ENCODE measurements at regions not wholly inside any gene's neighbourhood (a gene's known extent, or its start where the extent isn't known, plus 50 kb on each side); places are given as distances from the start of the nearest gene placed in this dataset.

GRCh38 chr15:91561371-91562100 lies 292.0 kb upstream of the SLCO3A1 start:
- Histone ChIP-seq H3K4me3 (ENCODE audit: low read length) (no peak overlapping the region), H3K4me1 (ENCODE audit: control insufficient read depth, insufficient read depth, low read length) (no peaks in the 10 kb centered on the region), H3K9me3 (ENCODE audit: control insufficient read depth, low read length) (no peaks in the 10 kb centered on the region), H3K36me3 (ENCODE audit: control insufficient read depth, insufficient read depth, low read length) (no peaks in the 10 kb centered on the region), H3K9ac (ENCODE audit: extremely low read depth, low read length, poor library complexity, severe bottlenecking) (no peak overlapping the region), H3K27ac (ENCODE audit: low read depth, low read length) (no peak overlapping the region), H3K27me3 (ENCODE audit: control insufficient read depth, insufficient read depth, low read length, poor library complexity, severe bottlenecking) (no peaks in the 10 kb centered on the region)
- Mint-ChIP-seq H3K9me3 (no peaks in the 10 kb centered on the region), H3K4me3 (no peak overlapping the region), H3K27me3 (ENCODE audit: insufficient read depth) (no peaks in the 10 kb centered on the region), H3K4me1 (peaks cover 2% of the 10 kb centered on the region), H3K27ac (no peak overlapping the region), H3K36me3 (ENCODE audit: low read depth) (no peaks in the 10 kb centered on the region)
- no peak for TF ChIP-seq CTCF (conservative IDR thresholded peaks at IDR 0.05)
- no peak for DNase-seq
- 88 to 92% methylated on average over 11 of the region's 11 CpGs for WGBS, 2 experiments (ENCODE audit: insufficient coverage in 1 of 2, insufficient read length in 1 of 2)

GRCh38 chr15:91562698-91563097 lies 290.8 kb upstream of the SLCO3A1 start:
- Mint-ChIP-seq H3K4me1 (peaks cover 6% of the 10 kb centered on the region), H3K4me3 (no peak overlapping the region), H3K9me3 (no peaks in the 10 kb centered on the region), H3K36me3 (ENCODE audit: low read depth) (no peaks in the 10 kb centered on the region), H3K27me3 (ENCODE audit: insufficient read depth) (no peaks in the 10 kb centered on the region), H3K27ac (no peak overlapping the region)
- no peak for TF ChIP-seq CTCF (conservative IDR thresholded peaks at IDR 0.05)
- Histone ChIP-seq H3K9me3 (ENCODE audit: control insufficient read depth, low read length) (no peaks in the 10 kb centered on the region), H3K36me3 (ENCODE audit: control insufficient read depth, insufficient read depth, low read length) (no peaks in the 10 kb centered on the region), H3K27me3 (ENCODE audit: control insufficient read depth, insufficient read depth, low read length, poor library complexity, severe bottlenecking) (no peaks in the 10 kb centered on the region), H3K4me3 (ENCODE audit: low read length) (no peak overlapping the region), H3K9ac (ENCODE audit: extremely low read depth, low read length, poor library complexity, severe bottlenecking) (no peak overlapping the region), H3K4me1 (ENCODE audit: control insufficient read depth, insufficient read depth, low read length) (no peaks in the 10 kb centered on the region), H3K27ac (ENCODE audit: low read depth, low read length) (no peak overlapping the region)
- WGBS, 2 experiments (ENCODE audit: insufficient coverage in 1 of 2, insufficient read length in 1 of 2): 76 to 83% methylated on average over 2 of the region's 2 CpGs
- no peak for DNase-seq

GRCh38 chr15:91564631-91565030 lies 288.9 kb upstream of the SLCO3A1 start:
- peaks cover 8% of the 10 kb centered on the region for H3K4me1 Mint-ChIP-seq
- no peak overlapping the region for H3K4me3 Mint-ChIP-seq
- Histone ChIP-seq H3K4me1 (ENCODE audit: control insufficient read depth, insufficient read depth, low read length) (no peaks in the 10 kb centered on the region), H3K27me3 (ENCODE audit: control insufficient read depth, insufficient read depth, low read length, poor library complexity, severe bottlenecking) (no peaks in the 10 kb centered on the region), H3K36me3 (ENCODE audit: control insufficient read depth, insufficient read depth, low read length) (no peaks in the 10 kb centered on the region), H3K9me3 (ENCODE audit: control insufficient read depth, low read length) (no peaks in the 10 kb centered on the region), H3K9ac (ENCODE audit: extremely low read depth, low read length, poor library complexity, severe bottlenecking) (no peak overlapping the region), H3K27ac (ENCODE audit: low read depth, low read length) (no peak overlapping the region), H3K4me3 (ENCODE audit: low read length) (no peak overlapping the region)
- H3K27me3 Mint-ChIP-seq (ENCODE audit: insufficient read depth): no peaks in the 10 kb centered on the region
- no peak for TF ChIP-seq CTCF (conservative IDR thresholded peaks at IDR 0.05)
- WGBS, 2 experiments (ENCODE audit: insufficient coverage in 1 of 2, insufficient read length in 1 of 2): 88 to 93% methylated on average over 3 of the region's 3 CpGs
- no peak for DNase-seq
- no peaks in the 10 kb centered on the region for H3K9me3 Mint-ChIP-seq
- H3K36me3 Mint-ChIP-seq (ENCODE audit: low read depth): no peaks in the 10 kb centered on the region
- no peak overlapping the region for H3K27ac Mint-ChIP-seq
